ENCODE measurements at regions not wholly inside any gene's neighbourhood (a gene's known extent, or its start where the extent isn't known, plus 50 kb on each side); places are given as distances from the start of the nearest gene placed in this dataset.
A peak's percentile ranks its signal among the peaks of the same experiment; 100 is the strongest.

DNA sequence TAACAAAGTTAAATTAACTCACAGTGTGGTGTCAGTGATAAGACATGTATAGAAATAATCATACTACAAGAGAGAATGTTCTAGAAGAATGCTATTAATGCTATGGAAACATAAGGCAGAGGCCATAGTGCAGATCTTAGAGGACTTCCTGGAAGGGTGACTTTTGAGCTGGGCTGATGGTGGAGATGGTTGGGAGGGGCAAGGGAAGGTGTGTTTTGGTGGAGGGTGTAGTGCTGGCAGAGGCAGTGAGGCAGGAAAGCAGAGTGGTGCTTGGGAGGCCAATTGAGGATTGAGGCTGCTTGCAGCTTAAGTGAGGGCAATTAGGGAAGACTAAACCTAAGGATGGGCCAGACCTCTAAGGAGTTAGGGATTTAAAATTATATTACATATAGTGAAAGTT is 58.5 kb upstream of the FNDC1 start:
- no peak overlapping the region for H3K4me3 ChIP-seq (ENCODE audit: control insufficient read depth in 1 of 7, extremely low read depth in 1 of 7, insufficient read depth in 4 of 7, low read depth in 2 of 7, low read length in 6 of 7)
- H3K4me1 ChIP-seq (ENCODE audit: control extremely low read depth in 1 of 4, control insufficient read depth in 4 of 4, insufficient read depth in 4 of 4, low read length in 3 of 4), result peaks cover 13 to 50% (median 27%) of the 10 kb centered on the region in 4 experiments
- no peaks in the 10 kb centered on the region for H3K27me3 ChIP-seq (replicated peaks in 2 of 5; ENCODE audit: control insufficient read depth in 4 of 5, insufficient read depth in 5 of 5, low read length in 4 of 5)
- ChIA-PET CTCF (interaction anchor here (1.6 to 12.1 kb wide), 7 partner anchors 8 to 110 kb away, joined by 7 to 230 read pairs (median 11); partner anchors contain the start of genes RSPH3 and TAGAP), POLR2A (no interaction called here)
- H3K9me3 ChIP-seq (ENCODE audit: control extremely low read depth in 1 of 5, control insufficient read depth in 4 of 5, insufficient read depth in 2 of 5, low read depth in 1 of 5, low read length in 4 of 5), result no peaks in the 10 kb centered on the region
- DNase-seq, result no peak
- no peaks in the 10 kb centered on the region for H3K36me3 ChIP-seq (ENCODE audit: control insufficient read depth in 4 of 4, insufficient read depth in 4 of 4, low read length in 3 of 4)
- no peak overlapping the region for H3K27ac ChIP-seq (ENCODE audit: insufficient read depth in 1 of 2, low read depth in 1 of 2, low read length in 2 of 2, poor library complexity in 1 of 2, severe bottlenecking in 2 of 2)

DNA sequence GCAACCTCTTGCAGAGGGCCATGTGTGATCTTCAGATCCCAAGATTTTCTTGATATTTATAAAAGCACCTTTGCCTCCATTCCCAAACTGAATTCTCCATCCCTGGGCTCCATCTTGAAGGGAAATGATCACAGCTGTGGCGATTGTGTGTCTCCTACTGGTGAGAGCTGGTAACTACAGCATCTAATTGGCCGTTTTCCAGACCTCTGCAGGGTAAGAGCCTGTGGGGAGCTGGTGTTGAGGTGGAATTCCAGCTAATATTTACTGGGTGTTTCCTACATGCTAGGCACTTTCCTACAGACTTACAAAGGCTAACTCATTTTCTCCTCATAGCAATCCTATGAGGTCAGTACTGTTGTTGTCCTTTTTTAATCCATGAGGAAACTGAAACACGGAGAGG is 59.2 kb upstream of the FNDC1 start:
- peak; percentile 58 to 70 (median 59) for DNase-seq
- H3K4me1 ChIP-seq (ENCODE audit: control extremely low read depth in 1 of 4, control insufficient read depth in 4 of 4, insufficient read depth in 4 of 4, low read length in 3 of 4), result peaks cover 17 to 57% (median 29%) of the 10 kb centered on the region in 4 experiments
- POLR2A ChIA-PET, result no interaction called here

DNA sequence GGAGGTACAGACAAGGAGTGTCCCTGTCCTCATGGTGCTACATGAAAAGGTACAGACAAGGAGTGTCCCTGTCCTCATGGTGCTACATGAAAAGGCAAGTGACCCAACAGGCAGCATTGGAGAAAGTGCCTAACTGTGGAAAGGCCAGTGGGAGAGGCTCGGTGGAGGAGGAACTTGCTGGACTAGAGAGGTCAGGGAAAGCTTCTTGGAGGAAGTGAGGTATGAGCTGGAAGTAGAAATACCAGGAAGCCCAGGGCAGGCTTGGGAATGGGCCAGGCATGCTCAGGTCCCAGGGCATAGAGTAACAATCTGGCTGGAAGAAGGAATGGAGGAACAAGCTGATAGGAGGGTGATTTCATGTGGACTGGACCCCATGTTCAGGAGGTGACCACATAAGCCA is 59.8 kb upstream of the FNDC1 start:
- Histone ChIP-seq H3K9me3 (ENCODE audit: control extremely low read depth in 1 of 5, control insufficient read depth in 4 of 5, insufficient read depth in 2 of 5, low read depth in 1 of 5, low read length in 4 of 5) (no peaks in the 10 kb centered on the region), H3K4me1 (ENCODE audit: control extremely low read depth in 1 of 4, control insufficient read depth in 4 of 4, insufficient read depth in 4 of 4, low read length in 3 of 4) (peaks cover 17 to 64% (median 36%) of the 10 kb centered on the region in 4 experiments), H3K27me3 (replicated peaks in 2 of 5; ENCODE audit: control insufficient read depth in 4 of 5, insufficient read depth in 5 of 5, low read length in 4 of 5) (no peaks in the 10 kb centered on the region), H3K36me3 (ENCODE audit: control insufficient read depth in 4 of 4, insufficient read depth in 4 of 4, low read length in 3 of 4) (no peaks in the 10 kb centered on the region), H3K27ac (ENCODE audit: insufficient read depth in 1 of 2, low read depth in 1 of 2, low read length in 2 of 2, poor library complexity in 1 of 2, severe bottlenecking in 2 of 2) (no peak overlapping the region), H3K4me3 (ENCODE audit: control insufficient read depth in 1 of 7, extremely low read depth in 1 of 7, insufficient read depth in 4 of 7, low read depth in 2 of 7, low read length in 6 of 7) (no peak overlapping the region)
- 54% methylated on average over 1 of the region's 1 CpG for WGBS (ENCODE audit: insufficient coverage)
- ChIA-PET POLR2A (no interaction called here), CTCF (interaction anchor here (0.8 to 12.1 kb wide), 14 partner anchors 13 to 447 kb away, joined by 3 to 230 read pairs (median 7); partner anchors contain the start of genes RSPH3 and TAGAP)
- DNase-seq, result no peak

More for the DNA sequence above, 59.2 kb upstream of the FNDC1 start:
- no peaks in the 10 kb centered on the region for H3K36me3 ChIP-seq (ENCODE audit: control insufficient read depth in 4 of 4, insufficient read depth in 4 of 4, low read length in 3 of 4)
- no peaks in the 10 kb centered on the region for H3K9me3 ChIP-seq (ENCODE audit: control extremely low read depth in 1 of 5, control insufficient read depth in 4 of 5, insufficient read depth in 2 of 5, low read depth in 1 of 5, low read length in 4 of 5)
- CTCF ChIA-PET, result interaction anchor here (0.8 to 12.1 kb wide), 16 partner anchors 9 to 448 kb away, joined by 3 to 230 read pairs (median 7); partner anchors contain the start of genes RSPH3 and TAGAP
- 100% methylated on average over 1 of the region's 3 CpGs for WGBS (ENCODE audit: insufficient coverage)
- no peaks in the 10 kb centered on the region for H3K27me3 ChIP-seq (replicated peaks in 2 of 5; ENCODE audit: control insufficient read depth in 4 of 5, insufficient read depth in 5 of 5, low read length in 4 of 5)
- H3K4me3 ChIP-seq (ENCODE audit: control insufficient read depth in 1 of 7, extremely low read depth in 1 of 7, insufficient read depth in 4 of 7, low read depth in 2 of 7, low read length in 6 of 7), result no peak overlapping the region
- H3K27ac ChIP-seq (ENCODE audit: insufficient read depth in 1 of 2, low read depth in 1 of 2, low read length in 2 of 2, poor library complexity in 1 of 2, severe bottlenecking in 2 of 2), result no peak overlapping the region

GRCh38 chr6:159108426-159108985 is 60.7 kb upstream of the FNDC1 start:
- Histone ChIP-seq H3K27ac (ENCODE audit: insufficient read depth in 1 of 2, low read depth in 1 of 2, low read length in 2 of 2, poor library complexity in 1 of 2, severe bottlenecking in 2 of 2) (no peak overlapping the region), H3K36me3 (ENCODE audit: control insufficient read depth in 4 of 4, insufficient read depth in 4 of 4, low read length in 3 of 4) (no peaks in the 10 kb centered on the region), H3K4me1 (ENCODE audit: control extremely low read depth in 1 of 4, control insufficient read depth in 4 of 4, insufficient read depth in 4 of 4, low read length in 3 of 4) (peaks cover 17 to 66% (median 43%) of the 10 kb centered on the region in 4 experiments), H3K9me3 (ENCODE audit: control extremely low read depth in 1 of 5, control insufficient read depth in 4 of 5, insufficient read depth in 2 of 5, low read depth in 1 of 5, low read length in 4 of 5) (no peaks in the 10 kb centered on the region), H3K27me3 (replicated peaks in 2 of 5; ENCODE audit: control insufficient read depth in 4 of 5, insufficient read depth in 5 of 5, low read length in 4 of 5) (no peaks in the 10 kb centered on the region), H3K4me3 (ENCODE audit: control insufficient read depth in 1 of 7, extremely low read depth in 1 of 7, insufficient read depth in 4 of 7, low read depth in 2 of 7, low read length in 6 of 7) (no peak overlapping the region)
- CTCF ChIA-PET, result interaction anchor here (1.5 to 12.1 kb wide), 8 partner anchors 11 to 99 kb away, joined by 3 to 230 read pairs (median 55); partner anchors contain the start of gene TAGAP
- WGBS (ENCODE audit: insufficient coverage), result 100% methylated on average over 4 of the region's 10 CpGs
- POLR2A ChIA-PET, result interaction anchor here (0.9 kb wide), 1 partner anchor 15 kb away, joined by 5 read pairs; no protein-coding TSS in a partner anchor
- DNase-seq, result no peak

GRCh38 chr6:159107451-159108260 is 61.5 kb upstream of the FNDC1 start:
- CTCF ChIA-PET, result interaction anchor here (0.9 to 12.1 kb wide), 13 partner anchors 9 to 98 kb away, joined by 3 to 230 read pairs (median 7); partner anchors contain the start of gene TAGAP
- Histone ChIP-seq H3K27ac (ENCODE audit: insufficient read depth in 1 of 2, low read depth in 1 of 2, low read length in 2 of 2, poor library complexity in 1 of 2, severe bottlenecking in 2 of 2) (peak overlapping the region; percentile 67 to 80), H3K4me1 (ENCODE audit: control extremely low read depth in 1 of 4, control insufficient read depth in 4 of 4, insufficient read depth in 4 of 4, low read length in 3 of 4) (peaks cover 17 to 68% (median 44%) of the 10 kb centered on the region in 4 experiments), H3K9me3 (ENCODE audit: control extremely low read depth in 1 of 5, control insufficient read depth in 4 of 5, insufficient read depth in 2 of 5, low read depth in 1 of 5, low read length in 4 of 5) (no peaks in the 10 kb centered on the region), H3K4me3 (ENCODE audit: control insufficient read depth in 1 of 7, extremely low read depth in 1 of 7, insufficient read depth in 4 of 7, low read depth in 2 of 7, low read length in 6 of 7) (peak overlapping the region in 6 of 7 experiments; percentile 1 to 66 (median 50)), H3K27me3 (replicated peaks in 2 of 5; ENCODE audit: control insufficient read depth in 4 of 5, insufficient read depth in 5 of 5, low read length in 4 of 5) (no peaks in the 10 kb centered on the region), H3K36me3 (ENCODE audit: control insufficient read depth in 4 of 4, insufficient read depth in 4 of 4, low read length in 3 of 4) (no peaks in the 10 kb centered on the region)
- DNase-seq, result peak; percentile 81 to 95 (median 90)
- WGBS (ENCODE audit: insufficient coverage), result 15% methylated on average over 15 of the region's 19 CpGs
- POLR2A ChIA-PET, result interaction anchor here (0.6 to 1.6 kb wide), 5 partner anchors 16 to 116 kb away, joined by 3 to 5 read pairs (median 4); no protein-coding TSS in a partner anchor

GRCh38 chr6:159106627-159107241 is 61.9 kb upstream of the TAGAP start:
- WGBS (ENCODE audit: insufficient coverage), result 0% methylated on average over 3 of the region's 7 CpGs
- H3K4me1 ChIP-seq (ENCODE audit: control extremely low read depth in 1 of 4, control insufficient read depth in 4 of 4, insufficient read depth in 4 of 4, low read length in 3 of 4), result peaks cover 17 to 69% (median 44%) of the 10 kb centered on the region in 4 experiments
- H3K27me3 ChIP-seq (replicated peaks in 2 of 5; ENCODE audit: control insufficient read depth in 4 of 5, insufficient read depth in 5 of 5, low read length in 4 of 5), result no peaks in the 10 kb centered on the region
- POLR2A ChIA-PET, result interaction anchor here (0.8 to 1.6 kb wide), 3 partner anchors 64 to 70 kb away, joined by 3 to 5 read pairs (median 4); no protein-coding TSS in a partner anchor
- DNase-seq, result peak; percentile 94 to 96 (median 95)
- peak overlapping the region; percentile 67 to 80 for H3K27ac ChIP-seq (ENCODE audit: insufficient read depth in 1 of 2, low read depth in 1 of 2, low read length in 2 of 2, poor library complexity in 1 of 2, severe bottlenecking in 2 of 2)
- no peaks in the 10 kb centered on the region for H3K9me3 ChIP-seq (ENCODE audit: control extremely low read depth in 1 of 5, control insufficient read depth in 4 of 5, insufficient read depth in 2 of 5, low read depth in 1 of 5, low read length in 4 of 5)
- CTCF ChIA-PET, result interaction anchor here (0.9 to 12.1 kb wide), 14 partner anchors 9 to 97 kb away, joined by 3 to 230 read pairs (median 6); partner anchors contain the start of gene TAGAP
- H3K4me3 ChIP-seq (ENCODE audit: control insufficient read depth in 1 of 7, extremely low read depth in 1 of 7, insufficient read depth in 4 of 7, low read depth in 2 of 7, low read length in 6 of 7), result peak overlapping the region in 6 of 7 experiments; percentile 1 to 66 (median 50)
- no peaks in the 10 kb centered on the region for H3K36me3 ChIP-seq (ENCODE audit: control insufficient read depth in 4 of 4, insufficient read depth in 4 of 4, low read length in 3 of 4)
